AG09319 (cell line): ENCODE measurements at regions not wholly inside any gene's neighbourhood (a gene's known extent, or its start where the extent isn't known, plus 50 kb on each side); places are given as distances from the start of the nearest gene placed in this dataset.

ENCODE experiments used
- DNase-seq: peaks from one replicate; pipeline ENCODE4 v3.0.0-alpha.2; 2010; ENCODE audit warnings: low read depth; ENCODE audit errors: extremely low read depth
- CTCF ChIP-seq: IDR thresholded peaks from 2 replicates; pipeline ENCODE4 v1.5.1; 2011; ENCODE audit warnings: low read depth, mild to moderate bottlenecking, inconsistent platforms, low read length, moderate library complexity

GRCh38 chr4:83189631-83190136, 75.2 kb upstream of the PLAC8 start:
- no peak for DNase-seq

GRCh38 chr4:83180431-83180968, 66.0 kb upstream of the PLAC8 start:
- no peak for DNase-seq

More at GRCh38 chr4:83189631-83190136, 75.2 kb upstream of the PLAC8 start:
- TF ChIP-seq CTCF, result no peak

GRCh38 chr4:83179205-83179604, 64.7 kb upstream of the PLAC8 start:
- no peak for DNase-seq
- no peak for TF ChIP-seq CTCF

More at GRCh38 chr4:83180431-83180968, 66.0 kb upstream of the PLAC8 start:
- TF ChIP-seq CTCF, result no peak

GRCh38 chr4:83178029-83178428, 63.5 kb upstream of the PLAC8 start:
- no peak for DNase-seq
- TF ChIP-seq CTCF, result no peak

GRCh38 chr4:83177182-83177581, 62.7 kb upstream of the PLAC8 start:
- no peak for TF ChIP-seq CTCF
- DNase-seq, result no peak

- no peak for DNase-seq
- TF ChIP-seq CTCF, result no peak
Observed at GRCh38 chr4:83174844-83175414, 60.4 kb upstream of the PLAC8 start.

GRCh38 chr4:83172371-83172770, 57.8 kb upstream of the PLAC8 start:
- no peak for TF ChIP-seq CTCF
- DNase-seq, result no peak
